NCI-H2081 (cell line): ENCODE measurements at regions not wholly inside any gene's neighbourhood (a gene's known extent, or its start where the extent isn't known, plus 50 kb on each side); places are given as distances from the start of the nearest gene placed in this dataset.
"Not testable (repeated sequence)": the region's sequence is repeated elsewhere in the genome, so short reads cannot be mapped to it uniquely, and the experiment has no call there.

Experiments used
- DNase-seq, 2 experiments: peaks; one replicate each; lab custom pipeline; 2025; lab: John Stamatoyannopoulos, UW

DNA sequence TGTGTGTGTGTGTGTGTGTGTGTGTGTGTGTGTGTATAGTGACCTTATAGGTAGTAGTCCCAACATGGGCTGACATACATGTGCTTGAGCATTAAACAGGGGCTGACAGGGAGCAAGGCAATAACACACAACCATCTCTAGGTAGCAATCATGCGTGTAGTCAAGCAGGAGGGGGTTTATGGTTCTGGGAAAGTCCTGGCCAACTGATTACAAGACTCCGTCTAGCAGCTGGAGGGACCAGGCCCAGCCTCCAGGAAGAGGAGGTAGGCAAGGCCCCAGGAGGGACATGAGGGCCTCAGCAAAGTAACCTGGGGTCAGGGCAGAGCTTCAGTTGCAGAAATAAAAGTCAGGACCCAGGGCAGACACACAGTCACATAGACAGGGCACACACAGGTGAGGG is 60.6 kb upstream of the E2F3 start:
- DNase-seq = no peak

- no peak for DNase-seq
These were observed 60.1 kb upstream of the E2F3 start for GRCh38 chr6:20341564-20341963.

GRCh38 chr6:20346948-20347347 is 54.7 kb upstream of the E2F3 start:
- not testable (repeated sequence) for DNase-seq

- no peak for DNase-seq
These were observed 53.6 kb upstream of the E2F3 start for GRCh38 chr6:20348041-20348440.

- DNase-seq = no peak
These were observed 52.5 kb upstream of the E2F3 start for GRCh38 chr6:20349225-20349624.

GRCh38 chr6:20350215-20350614 is 51.5 kb upstream of the E2F3 start:
- no peak for DNase-seq

- no peak for DNase-seq
These were observed 50.1 kb upstream of the E2F3 start for GRCh38 chr6:20351534-20351933.
